H1 (cell line): ENCODE measurements at regions not wholly inside any gene's neighbourhood (a gene's known extent, or its start where the extent isn't known, plus 50 kb on each side); places are given as distances from the start of the nearest gene placed in this dataset.

Experiments
- CTCF ChIA-PET: fragments of 300-600 bp; sonication (Branson Sonifier 250); formaldehyde crosslinking; loops from one replicate; lab custom pipeline; 2021; ENCODE audit not compliant: partially characterized antibody; lab: Charles Lee
- POLR2A ChIA-PET: fragments of 300-600 bp; sonication (Branson Sonifier 250); formaldehyde crosslinking; loops from one replicate; lab custom pipeline; 2021; ENCODE audit warnings: inconsistent platforms; ENCODE audit not compliant: partially characterized antibody; lab: Charles Lee
- DNase-seq, 2 experiments: peaks; one replicate each; pipeline versions ENCODE4 v3.0.0 to v3.0.0-alpha.2; 2010 to 2022; ENCODE audit warnings: low spot score in 2 of 2, low read depth in 1 of 2, mixed read lengths in 1 of 2
- FAIRE-seq: peaks from 2 replicates; lab custom pipeline; 2011; peaks lifted over from hg19 to GRCh38; lab: Jason Lieb, UNC
- H2AFZ ChIP-seq: 2 replicates; pipeline ENCODE4 v1.8.1; 2012; ENCODE audit warnings: low read length, inconsistent platforms
- H2AK5ac ChIP-seq: 2 replicates; pipeline ENCODE4 v1.6.1; 2013; ENCODE audit warnings: low read depth, low read length
- H2BK120ac ChIP-seq: replicated peaks from 2 replicates; pipeline ENCODE3; 2013; ENCODE audit warnings: low read depth, low read length, inconsistent platforms
- H2BK12ac ChIP-seq: 2 replicates; pipeline ENCODE4 v1.6.1; 2013; ENCODE audit warnings: low read depth, low read length
- H2BK15ac ChIP-seq: 2 replicates; pipeline ENCODE4 v1.6.1; 2013; ENCODE audit warnings: low read length
- H2BK20ac ChIP-seq: 2 replicates; pipeline ENCODE4 v1.6.1; 2013; ENCODE audit warnings: low read length
- H2BK5ac ChIP-seq: 2 replicates; pipeline ENCODE4 v1.6.1; 2013; ENCODE audit warnings: low read depth, low read length
- H3K14ac ChIP-seq: 2 replicates; pipeline ENCODE4 v1.6.1; 2013; ENCODE audit warnings: inconsistent platforms; ENCODE audit not compliant: insufficient read length
- H3K18ac ChIP-seq: 2 replicates; pipeline ENCODE4 v1.6.1; 2013; ENCODE audit warnings: low read length; ENCODE audit errors: extremely low read depth
- H3K23ac ChIP-seq: 2 replicates; pipeline ENCODE4 v1.6.1; 2013; ENCODE audit warnings: inconsistent platforms; ENCODE audit not compliant: insufficient read length
- H3K23me2 ChIP-seq: 2 replicates; pipeline ENCODE4 v1.6.1; 2013; ENCODE audit warnings: low read depth, low read length
- H3K27ac ChIP-seq: 2 replicates; pipeline ENCODE4 v1.6.1; 2011; ENCODE audit warnings: low read depth, low read length, inconsistent platforms
- H3K27me3 ChIP-seq, 4 experiments: replicated peaks in 1 of 4; 1 replicate in 1 of 4; 2 replicates in 3 of 4; pipeline versions ENCODE4 v1.6.1 to v1.8.1; 2011 to 2013; ENCODE audit warnings: low read length in 3 of 4, mild to moderate bottlenecking in 3 of 4, inconsistent platforms in 2 of 4, mixed read lengths in 2 of 4, moderate library complexity in 1 of 4; ENCODE audit not compliant: control insufficient read depth in 3 of 4, insufficient read depth in 3 of 4; ENCODE audit errors: extremely low read depth in 1 of 4
- H3K36me3 ChIP-seq, 4 experiments: 2 replicates each; pipeline versions ENCODE4 v1.6.1 to v1.8.1; 2011 to 2013; ENCODE audit warnings: mild to moderate bottlenecking in 4 of 4, low read length in 3 of 4, moderate library complexity in 2 of 4, control low read depth in 1 of 4, inconsistent platforms in 1 of 4; ENCODE audit not compliant: insufficient read depth in 4 of 4, control insufficient read depth in 2 of 4
- H3K4ac ChIP-seq: replicated peaks from 2 replicates; pipeline ENCODE3; 2013; ENCODE audit warnings: low read length, low read depth, mixed read lengths, inconsistent platforms; ENCODE audit not compliant: insufficient read length
- H3K4me1 ChIP-seq, 4 experiments: replicated peaks in 1 of 4; 1 replicate in 1 of 4; 2 replicates in 3 of 4; pipeline versions ENCODE4 v1.6.1 to v1.8.1; 2011 to 2013; ENCODE audit warnings: low read length in 3 of 4, inconsistent platforms in 2 of 4, mixed read lengths in 1 of 4; ENCODE audit not compliant: insufficient read depth in 4 of 4, control insufficient read depth in 3 of 4
- H3K4me2 ChIP-seq, 2 experiments: 2 replicates each; pipeline versions ENCODE4 v1.6.1 to v1.8.1; 2011 to 2013; ENCODE audit warnings: low read depth in 2 of 2, low read length in 2 of 2, control low read depth in 1 of 2, inconsistent platforms in 1 of 2, mild to moderate bottlenecking in 1 of 2; ENCODE audit not compliant: insufficient read depth in 1 of 2
- H3K4me3 ChIP-seq, 4 experiments: fragments of 200-600, 300-600 bp in 1 of 4; sonication (generic), shearing (Covaris generic), sonication (Bioruptor Twin) in 1 of 4; 2 replicates each; pipeline versions ENCODE4 v1.5.1 to v1.8.1; 2011 to 2016; ENCODE audit warnings: low read length in 4 of 4, low read depth in 3 of 4, control low read depth in 2 of 4, inconsistent platforms in 2 of 4, mild to moderate bottlenecking in 2 of 4, mixed read lengths in 1 of 4, moderate library complexity in 1 of 4; ENCODE audit not compliant: insufficient read depth in 2 of 4; ENCODE audit errors: extremely low read depth in 1 of 4
- H3K56ac ChIP-seq: replicated peaks from 2 replicates; pipeline ENCODE3; 2013; ENCODE audit warnings: low read depth, mild to moderate bottlenecking, mixed read lengths, low read length, inconsistent platforms; ENCODE audit not compliant: insufficient read length
- H3K79me1 ChIP-seq: 2 replicates; pipeline ENCODE4 v1.6.1; 2013; ENCODE audit warnings: low read depth, low read length, control low read depth
- H3K79me2 ChIP-seq, 2 experiments: 2 replicates each; pipeline versions ENCODE4 v1.6.1 to v1.8.1; 2012 to 2013; ENCODE audit warnings: low read length in 2 of 2, mild to moderate bottlenecking in 2 of 2, inconsistent platforms in 1 of 2; ENCODE audit not compliant: insufficient read depth in 2 of 2, control insufficient read depth in 1 of 2
- H3K9ac ChIP-seq, 4 experiments: replicated peaks in 1 of 4; 1 replicate in 1 of 4; 2 replicates in 3 of 4; pipeline versions ENCODE4 v1.6.1 to v1.8.1; 2011 to 2013; ENCODE audit warnings: low read depth in 3 of 4, low read length in 3 of 4, control low read depth in 2 of 4, mild to moderate bottlenecking in 2 of 4, moderate library complexity in 2 of 4, inconsistent platforms in 1 of 4; ENCODE audit errors: extremely low read depth in 1 of 4
- H3K9me3 ChIP-seq, 2 experiments: 2 replicates each; pipeline versions ENCODE4 v1.6.1 to v1.8.1; 2012 to 2013; ENCODE audit warnings: mild to moderate bottlenecking in 2 of 2, moderate library complexity in 2 of 2, control low read depth in 1 of 2, inconsistent platforms in 1 of 2, low read depth in 1 of 2, low read length in 1 of 2, mixed read lengths in 1 of 2; ENCODE audit not compliant: insufficient read depth in 2 of 2
- H4K20me1 ChIP-seq, 2 experiments: replicated peaks in 1 of 2; 2 replicates each; pipeline versions ENCODE3 to v1.8.1; 2011 to 2013; ENCODE audit warnings: inconsistent platforms in 2 of 2, low read length in 2 of 2, mild to moderate bottlenecking in 1 of 2; ENCODE audit not compliant: insufficient read depth in 2 of 2, control insufficient read depth in 1 of 2
- H4K5ac ChIP-seq: 2 replicates; pipeline ENCODE4 v1.6.1; 2013; ENCODE audit warnings: low read length, low read depth, mixed read lengths, inconsistent platforms; ENCODE audit not compliant: insufficient read length
- H4K8ac ChIP-seq: 2 replicates; pipeline ENCODE4 v1.8.0; 2013; ENCODE audit warnings: mild to moderate bottlenecking, moderate library complexity, low read length, inconsistent platforms; ENCODE audit not compliant: insufficient read depth; ENCODE audit errors: extremely low read depth
- H4K91ac ChIP-seq: replicated peaks from 2 replicates; pipeline ENCODE3; 2013; ENCODE audit warnings: low read length, mixed read lengths, inconsistent platforms; ENCODE audit not compliant: insufficient read length
- CEBPB ChIP-seq: IDR thresholded peaks from 2 replicates; pipeline ENCODE4 v1.6.1; 2012; ENCODE audit warnings: low read depth, low read length
- CTBP2 ChIP-seq: IDR thresholded peaks from 2 replicates; pipeline ENCODE4 v1.7.0; 2011; ENCODE audit warnings: borderline replicate concordance, mild to moderate bottlenecking, moderate library complexity, mixed read lengths, low read length; ENCODE audit not compliant: insufficient read depth, insufficient read length
- EP300 ChIP-seq, 2 experiments: IDR thresholded peaks; 1 replicate in 1 of 2; 2 replicates in 1 of 2; pipeline ENCODE4 v1.6.1; 2011 to 2012; ENCODE audit warnings: low read depth in 2 of 2, low read length in 2 of 2, mild to moderate bottlenecking in 2 of 2, borderline replicate concordance in 1 of 2, inconsistent platforms in 1 of 2, moderate library complexity in 1 of 2
- NANOG ChIP-seq: IDR thresholded peaks from 2 replicates; pipeline ENCODE4 v1.6.1; 2011; ENCODE audit warnings: low read length, low read depth, mild to moderate bottlenecking, inconsistent platforms; ENCODE audit not compliant: insufficient read depth, poor library complexity, severe bottlenecking
- SIN3A ChIP-seq, 2 experiments: IDR thresholded peaks in 1 of 2; conservative IDR thresholded peaks in 1 of 2; 2 replicates each; pipeline ENCODE4 v1.6.1; 2011 to 2012; ENCODE audit warnings: low read length in 2 of 2, improper control_type of control experiment in 1 of 2, low read depth in 1 of 2, mild to moderate bottlenecking in 1 of 2
- SP2 ChIP-seq: IDR thresholded peaks from 2 replicates; pipeline ENCODE4 v1.6.1; 2012; ENCODE audit warnings: mild to moderate bottlenecking, low read length, inconsistent platforms
- SP4 ChIP-seq: IDR thresholded peaks from 2 replicates; pipeline ENCODE4 v1.6.1; 2012; ENCODE audit warnings: low read length, inconsistent platforms
- SUZ12 ChIP-seq: fragments of 200-600 bp; sonication (generic); IDR thresholded peaks from 2 replicates; pipeline ENCODE4 v1.6.1; 2012; ENCODE audit warnings: mild to moderate bottlenecking, inconsistent platforms, low read length, moderate library complexity, mixed read lengths
- TAF7 ChIP-seq: optimal IDR thresholded peaks from 2 replicates; pipeline ENCODE3; 2011; ENCODE audit warnings: low read depth, mild to moderate bottlenecking, inconsistent platforms, low read length, moderate library complexity, borderline replicate concordance
- YY1 ChIP-seq: IDR thresholded peaks from 2 replicates; pipeline ENCODE4 v1.6.1; 2011; ENCODE audit warnings: low read depth, mild to moderate bottlenecking, low read length
- whole genome bisulfite sequencing, 2 experiments: shearing (Covaris generic) in 1 of 2; methylation state at CpG; one replicate each; pipeline versions ENCODE4 v1.1.6 to v1.1.7; 2013 to 2015; ENCODE audit warnings: low lambda C conversion rate in 2 of 2, mixed read lengths in 2 of 2, inconsistent platforms in 1 of 2, low coverage in 1 of 2, missing lambda C conversion rate in 1 of 2; ENCODE audit not compliant: insufficient replicate concordance in 2 of 2, insufficient coverage in 1 of 2, insufficient read length in 1 of 2; ENCODE audit errors: extremely low coverage in 1 of 2, missing lambda C conversion rate in 1 of 2; 5-methylcytosine and 5-hydroxymethylcytosine counted together
- TF ChIP-seq, protein P1 (sequence below), 3 experiments: IDR thresholded peaks; 1 replicate in 2 of 3; 2 replicates in 1 of 3; pipeline versions ENCODE4 v1.5.1 to v1.6.1; 2011; ENCODE audit warnings: low read length in 3 of 3, mild to moderate bottlenecking in 3 of 3, inconsistent platforms in 2 of 3, low read depth in 1 of 3, moderate library complexity in 1 of 3; ENCODE audit not compliant: insufficient read depth in 1 of 3; ENCODE audit errors: control extremely low read depth in 1 of 3

DNA sequence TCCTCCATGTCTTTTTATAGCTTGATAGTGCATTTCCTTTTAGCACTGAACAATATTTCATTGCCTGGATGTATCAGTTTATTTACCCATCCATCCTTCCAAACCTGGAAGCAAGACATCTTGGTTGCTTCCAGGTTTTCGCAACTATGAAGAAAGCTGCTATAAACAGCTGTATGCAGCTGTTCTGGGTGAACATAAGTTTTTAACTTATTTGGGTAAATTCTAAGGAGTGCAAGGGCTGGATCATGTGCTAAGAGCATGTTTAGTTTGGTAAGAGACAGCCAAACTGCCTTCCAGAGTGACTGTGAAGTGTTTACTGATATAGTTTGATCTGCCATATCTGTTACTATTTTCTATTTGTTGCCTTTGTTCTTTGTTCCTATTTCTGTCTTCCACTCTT lies 58.5 kb downstream of the CSF2 start:
- peaks cover 6 to 10% of the 10 kb centered on the region in 2 experiments; a peak in 3 of 4 replicates for H3K9me3 ChIP-seq
- no peak overlapping the region for H3K18ac ChIP-seq
- no peaks in the 10 kb centered on the region for H3K23me2 ChIP-seq
- H3K27ac ChIP-seq, result no peak overlapping the region
- no peak for FAIRE-seq
- H3K9ac ChIP-seq, result no peak overlapping the region
- no peak overlapping the region for H3K4me3 ChIP-seq
- H2BK20ac ChIP-seq, result no peak overlapping the region
- H2BK120ac ChIP-seq, result no peak overlapping the region
- no peak overlapping the region for H4K5ac ChIP-seq
- H3K4me2 ChIP-seq, result no peak overlapping the region
- no peak for DNase-seq
- POLR2A ChIA-PET, result no interaction called here
- TF ChIP-seq EP300 (IDR thresholded peaks at IDR 0.05; ENCODE audit: borderline replicate concordance in 1 of 2, low read depth in 2 of 2, low read length in 2 of 2), result no peak
- TF ChIP-seq YY1, result no peak
- TF ChIP-seq SUZ12, result no peak
- TF ChIP-seq TAF7, result no peak
- no peak for TF ChIP-seq SIN3A (conservative IDR thresholded peaks at IDR 0.05 in 1 of 2, IDR thresholded peaks at IDR 0.05 in 1 of 2; ENCODE audit: low read depth in 1 of 2, low read length in 2 of 2)
- TF ChIP-seq CEBPB, result no peak
- no peak for TF ChIP-seq NANOG
- no peak for TF ChIP-seq SP2
- TF ChIP-seq CTBP2, result no peak
- TF ChIP-seq, protein P1, sequence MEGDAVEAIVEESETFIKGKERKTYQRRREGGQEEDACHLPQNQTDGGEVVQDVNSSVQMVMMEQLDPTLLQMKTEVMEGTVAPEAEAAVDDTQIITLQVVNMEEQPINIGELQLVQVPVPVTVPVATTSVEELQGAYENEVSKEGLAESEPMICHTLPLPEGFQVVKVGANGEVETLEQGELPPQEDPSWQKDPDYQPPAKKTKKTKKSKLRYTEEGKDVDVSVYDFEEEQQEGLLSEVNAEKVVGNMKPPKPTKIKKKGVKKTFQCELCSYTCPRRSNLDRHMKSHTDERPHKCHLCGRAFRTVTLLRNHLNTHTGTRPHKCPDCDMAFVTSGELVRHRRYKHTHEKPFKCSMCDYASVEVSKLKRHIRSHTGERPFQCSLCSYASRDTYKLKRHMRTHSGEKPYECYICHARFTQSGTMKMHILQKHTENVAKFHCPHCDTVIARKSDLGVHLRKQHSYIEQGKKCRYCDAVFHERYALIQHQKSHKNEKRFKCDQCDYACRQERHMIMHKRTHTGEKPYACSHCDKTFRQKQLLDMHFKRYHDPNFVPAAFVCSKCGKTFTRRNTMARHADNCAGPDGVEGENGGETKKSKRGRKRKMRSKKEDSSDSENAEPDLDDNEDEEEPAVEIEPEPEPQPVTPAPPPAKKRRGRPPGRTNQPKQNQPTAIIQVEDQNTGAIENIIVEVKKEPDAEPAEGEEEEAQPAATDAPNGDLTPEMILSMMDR (IDR thresholded peaks at IDR 0.05; ENCODE audit: control extremely low read depth in 1 of 3, insufficient read depth in 1 of 3, low read depth in 1 of 3, low read length in 3 of 3), result no peak
- TF ChIP-seq SP4, result no peak
- TF ChIP-seq, all 59 proteins: peak for 0
- no peak overlapping the region for H3K56ac ChIP-seq
- no peak overlapping the region for H2BK5ac ChIP-seq
- H2AK5ac ChIP-seq, result no peak overlapping the region
- H3K36me3 ChIP-seq, result no peaks in the 10 kb centered on the region
- no peak overlapping the region for H3K14ac ChIP-seq
- no peaks in the 10 kb centered on the region for H3K79me1 ChIP-seq
- no peak overlapping the region for H4K8ac ChIP-seq
- no peak overlapping the region for H4K91ac ChIP-seq
- H2BK15ac ChIP-seq, result no peak overlapping the region
- H4K20me1 ChIP-seq, result no peaks in the 10 kb centered on the region
- no peaks in the 10 kb centered on the region for H3K79me2 ChIP-seq
- no peak overlapping the region for H3K23ac ChIP-seq
- 100% methylated on average over 1 of the region's 1 CpG; no CpG with 5 or more reads in 1 of the 2 experiments for WGBS, 2 experiments
- H3K4ac ChIP-seq, result no peak overlapping the region
- H3K4me1 ChIP-seq, result no peaks in the 10 kb centered on the region
- CTCF ChIA-PET, result no interaction called here
- H2AFZ ChIP-seq, result no peak overlapping the region
- H2BK12ac ChIP-seq, result no peak overlapping the region
- H3K27me3 ChIP-seq, result no peaks in the 10 kb centered on the region
